ENCODE measurements at regions not wholly inside any gene's neighbourhood (a gene's known extent, or its start where the extent isn't known, plus 50 kb on each side); places are given as distances from the start of the nearest gene placed in this dataset.

DNA sequence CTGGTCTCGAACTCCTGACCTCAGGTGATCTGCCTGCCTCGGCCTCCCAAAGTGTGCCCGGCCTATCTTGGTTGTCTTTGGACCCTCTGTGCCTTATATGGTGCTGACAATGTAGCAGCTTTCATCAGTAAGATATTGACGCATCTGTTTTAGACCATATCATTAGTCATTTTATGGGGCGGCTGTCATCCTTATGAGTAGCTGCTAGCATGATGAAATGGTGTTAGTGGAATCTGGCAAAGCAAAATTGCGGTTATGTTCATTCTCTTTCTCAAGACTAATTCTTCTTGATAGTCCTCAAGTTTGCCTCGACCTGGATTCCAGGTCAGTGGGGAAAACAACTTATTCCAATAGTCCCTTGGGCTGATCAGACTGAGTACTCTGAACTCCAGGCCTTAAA lies 199.9 kb downstream of the PRDM2 start:
- no peak for DNase-seq
- intact Hi-C loops (cut with DNase I) = no loop called here
- TF ChIP-seq, protein P1, sequence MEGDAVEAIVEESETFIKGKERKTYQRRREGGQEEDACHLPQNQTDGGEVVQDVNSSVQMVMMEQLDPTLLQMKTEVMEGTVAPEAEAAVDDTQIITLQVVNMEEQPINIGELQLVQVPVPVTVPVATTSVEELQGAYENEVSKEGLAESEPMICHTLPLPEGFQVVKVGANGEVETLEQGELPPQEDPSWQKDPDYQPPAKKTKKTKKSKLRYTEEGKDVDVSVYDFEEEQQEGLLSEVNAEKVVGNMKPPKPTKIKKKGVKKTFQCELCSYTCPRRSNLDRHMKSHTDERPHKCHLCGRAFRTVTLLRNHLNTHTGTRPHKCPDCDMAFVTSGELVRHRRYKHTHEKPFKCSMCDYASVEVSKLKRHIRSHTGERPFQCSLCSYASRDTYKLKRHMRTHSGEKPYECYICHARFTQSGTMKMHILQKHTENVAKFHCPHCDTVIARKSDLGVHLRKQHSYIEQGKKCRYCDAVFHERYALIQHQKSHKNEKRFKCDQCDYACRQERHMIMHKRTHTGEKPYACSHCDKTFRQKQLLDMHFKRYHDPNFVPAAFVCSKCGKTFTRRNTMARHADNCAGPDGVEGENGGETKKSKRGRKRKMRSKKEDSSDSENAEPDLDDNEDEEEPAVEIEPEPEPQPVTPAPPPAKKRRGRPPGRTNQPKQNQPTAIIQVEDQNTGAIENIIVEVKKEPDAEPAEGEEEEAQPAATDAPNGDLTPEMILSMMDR (IDR thresholded peaks at IDR 0.05) = no peak
- no peaks in the 10 kb centered on the region for H3K9me3 ChIP-seq
- H3K27me3 ChIP-seq = peaks cover 7% of the 10 kb centered on the region
- H3K27ac ChIP-seq = no peak overlapping the region
- no peaks in the 10 kb centered on the region for H3K4me1 ChIP-seq
- H3K4me3 ChIP-seq = no peak overlapping the region
- H3K36me3 ChIP-seq = no peaks in the 10 kb centered on the region
- ATAC-seq = no peak

DNA sequence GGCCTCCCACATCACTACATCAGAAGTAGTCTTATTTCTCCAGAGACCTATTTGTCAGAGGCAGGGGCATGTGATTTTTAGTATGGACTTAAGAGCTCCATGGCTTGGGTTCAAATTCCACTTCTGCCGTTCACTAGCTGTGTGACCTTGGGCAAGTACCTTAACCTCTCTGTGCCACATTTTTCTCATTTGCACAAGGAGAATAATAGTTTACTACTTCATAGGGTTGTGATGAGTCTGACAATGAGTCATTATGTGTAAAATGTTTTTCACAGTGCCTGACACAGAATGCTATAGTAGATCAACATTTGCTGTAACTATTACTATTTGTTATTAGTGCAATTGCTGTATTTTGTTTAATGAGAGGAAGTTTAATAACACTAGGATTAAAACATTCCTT lies 200.6 kb downstream of the PRDM2 start:
- Histone ChIP-seq H3K36me3 (no peaks in the 10 kb centered on the region), H3K27ac (no peak overlapping the region), H3K27me3 (peaks cover 5% of the 10 kb centered on the region), H3K4me1 (no peaks in the 10 kb centered on the region), H3K4me3 (no peak overlapping the region), H3K9me3 (no peaks in the 10 kb centered on the region)
- DNase-seq (no peak), ATAC-seq (no peak)
- intact Hi-C loops (cut with DNase I) = no loop called here
- TF ChIP-seq, protein P1 (IDR thresholded peaks at IDR 0.05) = no peak

DNA sequence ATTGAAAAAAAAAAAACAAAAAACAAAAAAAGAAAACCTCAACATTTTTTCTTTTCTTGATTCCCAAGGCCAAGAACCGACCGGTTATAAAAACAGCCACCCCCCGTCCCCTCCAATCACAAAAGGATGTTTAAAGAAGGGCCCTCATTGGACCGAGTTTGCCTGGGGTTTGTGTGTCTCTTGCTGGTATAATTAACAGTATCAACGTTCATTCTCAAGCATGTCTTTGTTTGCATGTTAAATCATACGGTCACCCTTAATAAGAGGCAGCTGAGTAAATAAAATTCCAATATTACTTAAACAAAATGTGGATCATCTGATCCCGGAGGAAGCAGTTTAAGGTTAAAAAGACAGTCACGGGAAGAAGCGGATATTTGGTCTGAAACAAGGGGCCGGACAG lies 201.1 kb downstream of the PRDM2 start:
- ATAC-seq = no peak
- H3K4me3 ChIP-seq = no peak overlapping the region
- no peaks in the 10 kb centered on the region for H3K36me3 ChIP-seq
- H3K27ac ChIP-seq = no peak overlapping the region
- H3K9me3 ChIP-seq = no peaks in the 10 kb centered on the region
- no peaks in the 10 kb centered on the region for H3K4me1 ChIP-seq
- peaks cover 5% of the 10 kb centered on the region for H3K27me3 ChIP-seq
- intact Hi-C loops (cut with DNase I) = no loop called here
- TF ChIP-seq, protein P1 (IDR thresholded peaks at IDR 0.05) = no peak
- no peak for DNase-seq

DNA sequence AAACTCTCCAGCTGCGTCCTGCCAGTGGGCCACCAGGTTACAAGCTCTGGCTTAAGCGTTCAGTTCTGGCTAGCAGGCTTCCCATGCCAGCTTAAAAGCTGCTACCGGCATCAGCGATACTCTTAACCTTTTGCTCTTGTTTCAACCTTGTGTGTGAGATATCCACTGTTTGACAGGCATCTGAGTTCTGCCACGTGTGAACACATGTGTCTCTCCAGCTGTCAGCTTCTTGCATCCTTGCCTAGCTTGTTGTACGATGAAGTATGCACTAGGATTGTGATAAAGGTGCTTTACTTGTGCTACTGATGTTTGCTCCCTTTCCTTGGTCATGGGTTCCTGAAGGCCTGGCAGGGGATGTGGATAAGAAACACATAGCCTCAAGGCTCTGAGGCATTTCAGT lies 201.6 kb downstream of the PRDM2 start:
- Histone ChIP-seq H3K4me1 (no peaks in the 10 kb centered on the region), H3K36me3 (no peaks in the 10 kb centered on the region), H3K9me3 (no peaks in the 10 kb centered on the region), H3K27ac (no peak overlapping the region), H3K27me3 (peaks cover 5% of the 10 kb centered on the region), H3K4me3 (no peak overlapping the region)
- TF ChIP-seq, protein P1 (IDR thresholded peaks at IDR 0.05) = no peak
- DNase-seq = no peak
- no peak for ATAC-seq
- intact Hi-C loops (cut with DNase I) = no loop called here

DNA sequence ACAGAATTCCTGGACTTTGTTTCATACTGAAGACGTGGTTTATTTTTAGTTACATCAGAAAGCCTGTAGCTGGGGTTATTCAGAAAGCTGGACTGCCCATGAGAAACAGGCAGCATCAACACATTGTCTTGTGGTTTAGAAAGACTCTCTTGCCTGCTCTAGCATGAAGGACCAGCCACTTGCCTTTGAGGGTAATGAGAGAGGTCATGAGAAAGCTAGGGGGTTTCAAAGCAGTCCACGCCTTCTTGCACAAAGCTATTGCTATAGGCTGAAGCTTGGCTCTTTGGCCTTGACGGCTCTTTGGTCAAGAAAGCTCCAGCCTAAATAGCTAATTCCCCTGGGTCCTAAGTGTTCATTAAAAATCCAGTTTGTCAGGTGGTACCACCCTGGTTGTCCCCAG lies 208.1 kb downstream of the PRDM2 start:
- no peaks in the 10 kb centered on the region for H3K4me1 ChIP-seq
- H3K36me3 ChIP-seq = no peaks in the 10 kb centered on the region
- no peak overlapping the region for H3K27ac ChIP-seq
- no peaks in the 10 kb centered on the region for H3K27me3 ChIP-seq
- ATAC-seq = no peak
- H3K4me3 ChIP-seq = no peak overlapping the region
- H3K9me3 ChIP-seq = no peaks in the 10 kb centered on the region
- DNase-seq = no peak
- intact Hi-C loops (cut with DNase I) = no loop called here
- TF ChIP-seq, protein P1 (IDR thresholded peaks at IDR 0.05) = no peak

Data from upper lobe of right lung (tissue), 1 donor.